Caco-2 (cell line): ENCODE measurements at regions not wholly inside any gene's neighbourhood (a gene's known extent, or its start where the extent isn't known, plus 50 kb on each side); places are given as distances from the start of the nearest gene placed in this dataset.

Experiments used
- BruUV-seq: library from RNA; stranded (reverse); fragments of 400-500 nt; replicated peaks from 2 replicates; lab custom pipeline; 2021; lab: Mats Ljungman, UMichigan
- CTCF ChIA-PET: fragments of 300-600 bp; sonication (Branson Sonifier 250); formaldehyde crosslinking; loops from one replicate; lab custom pipeline; 2022; ENCODE audit warnings: antibody characterized with exemption; lab: Charles Lee
- POLR2A ChIA-PET: fragments of 300-600 bp; sonication (Branson Sonifier 250); formaldehyde crosslinking; loops from one replicate; lab custom pipeline; 2022; ENCODE audit warnings: antibody characterized with exemption; lab: Charles Lee
- DNase-seq, 2 experiments: peaks; one replicate each; pipeline versions ENCODE4 v3.0.0 to v3.0.0-alpha.2; 2020 to 2022
- H3K27me3 ChIP-seq: replicated peaks from 2 replicates; pipeline ENCODE4 v1.6.0; 2011; ENCODE audit warnings: low read length; ENCODE audit not compliant: control insufficient read depth, insufficient read depth
- H3K36me3 ChIP-seq: 2 replicates; pipeline ENCODE4 v1.5.1; 2011; ENCODE audit warnings: low read length; ENCODE audit not compliant: control insufficient read depth, insufficient read depth
- H3K4me1 ChIP-seq: fragments of 250-450 bp; sonication (Bioruptor Pico); 2 replicates; pipeline ENCODE4 v1.5.1; 2020; ENCODE audit warnings: mild to moderate bottlenecking
- H3K4me3 ChIP-seq: 2 replicates; pipeline ENCODE4 v1.5.1; 2011; ENCODE audit warnings: low read depth, mild to moderate bottlenecking, control low read depth, low read length
- H3K9me3 ChIP-seq: fragments of 250-450 bp; sonication (Bioruptor Pico); 2 replicates; pipeline ENCODE4 v1.5.1; 2020; ENCODE audit warnings: mild to moderate bottlenecking, moderate library complexity
- H3K27ac Mint-ChIP-seq: one replicate; pipeline ENCODE4 v1.8.0; 2022; ENCODE audit warnings: mixed read lengths; ENCODE audit not compliant: unreplicated experiment
- H3K27me3 Mint-ChIP-seq: one replicate; pipeline ENCODE4 v1.8.0; 2022; ENCODE audit warnings: mixed read lengths; ENCODE audit not compliant: insufficient read depth, unreplicated experiment
- H3K36me3 Mint-ChIP-seq: one replicate; pipeline ENCODE4 v1.8.0; 2022; ENCODE audit warnings: mild to moderate bottlenecking, mixed read lengths; ENCODE audit not compliant: insufficient read depth, unreplicated experiment
- H3K4me1 Mint-ChIP-seq: one replicate; pipeline ENCODE4 v1.8.0; 2022; ENCODE audit warnings: low read depth, mixed read lengths; ENCODE audit not compliant: unreplicated experiment
- H3K4me3 Mint-ChIP-seq: one replicate; pipeline ENCODE4 v1.8.0; 2022; ENCODE audit warnings: mild to moderate bottlenecking, moderate library complexity, mixed read lengths; ENCODE audit not compliant: unreplicated experiment
- H3K9me3 Mint-ChIP-seq: one replicate; pipeline ENCODE4 v1.8.0; 2022; ENCODE audit warnings: mixed read lengths; ENCODE audit not compliant: unreplicated experiment
- intact Hi-C: fragments of 100-400 bp; cut with micrococcal nuclease; formaldehyde crosslinking; loops from one replicate; pipeline ENCODE4 v1.10.0; 2022; ENCODE audit not compliant: unreplicated experiment
- TF ChIP-seq, protein P1 (sequence below), 2 experiments: fragments of 200-600 bp in 1 of 2; IDR thresholded peaks; 1 replicate in 1 of 2; 2 replicates in 1 of 2; pipeline versions ENCODE4 v1.5.1 to v1.8.0; 2011 to 2022; ENCODE audit warnings: antibody characterized with exemption in 1 of 2, control low read depth in 1 of 2, inconsistent platforms in 1 of 2, low read depth in 1 of 2, low read length in 1 of 2, mild to moderate bottlenecking in 1 of 2, moderate library complexity in 1 of 2; ENCODE audit not compliant: insufficient read depth in 1 of 2, severe bottlenecking in 1 of 2, unreplicated experiment in 1 of 2

DNA sequence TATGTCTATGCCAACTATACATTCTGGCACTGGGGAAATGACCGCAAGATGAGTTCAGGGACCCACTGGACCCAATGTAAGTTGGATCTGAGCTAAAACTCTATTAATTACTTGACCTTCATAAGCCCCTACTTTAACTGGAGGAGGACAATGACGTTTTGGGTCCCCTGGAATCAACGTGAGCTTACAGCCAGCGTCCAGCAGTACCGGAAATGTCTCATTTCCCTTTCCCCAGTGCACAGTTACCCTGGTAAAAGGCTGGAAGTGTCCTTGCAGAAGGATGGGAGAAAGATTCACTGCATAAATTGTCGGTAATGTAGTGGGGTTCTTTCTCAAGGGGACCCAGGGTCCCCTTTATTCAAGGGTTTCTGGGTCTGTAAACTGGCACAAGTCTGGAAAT lies 1297.6 kb upstream of the ACVR2A start:
- H3K9me3 Mint-ChIP-seq = no peaks in the 10 kb centered on the region
- no peak for DNase-seq
- intact Hi-C loops = no loop called here
- TF ChIP-seq, protein P1, sequence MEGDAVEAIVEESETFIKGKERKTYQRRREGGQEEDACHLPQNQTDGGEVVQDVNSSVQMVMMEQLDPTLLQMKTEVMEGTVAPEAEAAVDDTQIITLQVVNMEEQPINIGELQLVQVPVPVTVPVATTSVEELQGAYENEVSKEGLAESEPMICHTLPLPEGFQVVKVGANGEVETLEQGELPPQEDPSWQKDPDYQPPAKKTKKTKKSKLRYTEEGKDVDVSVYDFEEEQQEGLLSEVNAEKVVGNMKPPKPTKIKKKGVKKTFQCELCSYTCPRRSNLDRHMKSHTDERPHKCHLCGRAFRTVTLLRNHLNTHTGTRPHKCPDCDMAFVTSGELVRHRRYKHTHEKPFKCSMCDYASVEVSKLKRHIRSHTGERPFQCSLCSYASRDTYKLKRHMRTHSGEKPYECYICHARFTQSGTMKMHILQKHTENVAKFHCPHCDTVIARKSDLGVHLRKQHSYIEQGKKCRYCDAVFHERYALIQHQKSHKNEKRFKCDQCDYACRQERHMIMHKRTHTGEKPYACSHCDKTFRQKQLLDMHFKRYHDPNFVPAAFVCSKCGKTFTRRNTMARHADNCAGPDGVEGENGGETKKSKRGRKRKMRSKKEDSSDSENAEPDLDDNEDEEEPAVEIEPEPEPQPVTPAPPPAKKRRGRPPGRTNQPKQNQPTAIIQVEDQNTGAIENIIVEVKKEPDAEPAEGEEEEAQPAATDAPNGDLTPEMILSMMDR (IDR thresholded peaks at IDR 0.05; ENCODE audit: insufficient read depth in 1 of 2, low read depth in 1 of 2, low read length in 1 of 2, severe bottlenecking in 1 of 2, unreplicated experiment in 1 of 2) = no peak
- Histone ChIP-seq H3K9me3 (no peaks in the 10 kb centered on the region), H3K36me3 (no peaks in the 10 kb centered on the region), H3K27me3 (no peaks in the 10 kb centered on the region), H3K4me3 (no peak overlapping the region), H3K4me1 (no peaks in the 10 kb centered on the region)
- H3K27me3 Mint-ChIP-seq = no peaks in the 10 kb centered on the region
- H3K36me3 Mint-ChIP-seq = no peaks in the 10 kb centered on the region
- BruUV-seq = no TSS peak
- H3K4me1 Mint-ChIP-seq = no peaks in the 10 kb centered on the region
- ChIA-PET CTCF (no interaction called here), POLR2A (no interaction called here)
- H3K27ac Mint-ChIP-seq = no peak overlapping the region
- H3K4me3 Mint-ChIP-seq = no peak overlapping the region

- Mint-ChIP-seq H3K27ac (no peak overlapping the region), H3K4me1 (no peaks in the 10 kb centered on the region), H3K36me3 (no peaks in the 10 kb centered on the region), H3K9me3 (no peaks in the 10 kb centered on the region), H3K4me3 (no peak overlapping the region), H3K27me3 (no peaks in the 10 kb centered on the region)
- Histone ChIP-seq H3K36me3 (no peaks in the 10 kb centered on the region), H3K4me1 (no peaks in the 10 kb centered on the region), H3K9me3 (no peaks in the 10 kb centered on the region), H3K27me3 (no peaks in the 10 kb centered on the region), H3K4me3 (no peak overlapping the region)
- ChIA-PET POLR2A (no interaction called here), CTCF (no interaction called here)
- intact Hi-C loops = no loop called here
- no TSS peak for BruUV-seq
- TF ChIP-seq, protein P1 (IDR thresholded peaks at IDR 0.05; ENCODE audit: insufficient read depth in 1 of 2, low read depth in 1 of 2, low read length in 1 of 2, severe bottlenecking in 1 of 2, unreplicated experiment in 1 of 2) = no peak
- DNase-seq = no peak
These were observed 1300.1 kb upstream of the ACVR2A start for GRCh38 chr2:146544701-146545100.

DNA sequence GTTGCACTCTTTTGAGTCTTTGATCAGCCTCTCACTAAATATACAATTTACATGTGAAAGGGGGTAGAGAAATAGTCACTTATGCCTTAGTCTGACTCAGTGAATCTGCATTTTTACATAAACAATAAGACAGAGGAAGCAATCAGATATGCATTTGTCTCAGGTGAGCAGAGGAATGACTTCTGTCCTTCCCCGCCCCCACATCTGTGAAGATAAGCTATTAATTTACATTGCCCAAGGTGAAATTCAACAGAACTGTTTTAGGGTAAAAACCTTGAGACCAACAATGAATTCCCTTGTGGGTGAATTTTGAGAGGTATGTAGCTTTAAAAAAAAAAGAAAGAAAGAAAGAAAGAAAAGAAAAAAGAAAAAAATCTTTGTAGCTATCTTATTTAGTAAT lies 1302.9 kb upstream of the ACVR2A start:
- TF ChIP-seq, protein P1 (IDR thresholded peaks at IDR 0.05; ENCODE audit: insufficient read depth in 1 of 2, low read depth in 1 of 2, low read length in 1 of 2, severe bottlenecking in 1 of 2, unreplicated experiment in 1 of 2) = no peak
- POLR2A ChIA-PET = no interaction called here
- Mint-ChIP-seq H3K4me1 (no peaks in the 10 kb centered on the region), H3K27ac (no peak overlapping the region), H3K27me3 (no peaks in the 10 kb centered on the region), H3K9me3 (no peaks in the 10 kb centered on the region), H3K4me3 (no peak overlapping the region), H3K36me3 (no peaks in the 10 kb centered on the region)
- Histone ChIP-seq H3K4me3 (no peak overlapping the region), H3K4me1 (no peaks in the 10 kb centered on the region), H3K36me3 (no peaks in the 10 kb centered on the region), H3K27me3 (no peaks in the 10 kb centered on the region), H3K9me3 (no peaks in the 10 kb centered on the region)
- intact Hi-C loops = no loop called here
- BruUV-seq = no TSS peak
- no peak for DNase-seq
- CTCF ChIA-PET = no interaction called here
